ENCODE measurements at regions not wholly inside any gene's neighbourhood (a gene's known extent, or its start where the extent isn't known, plus 50 kb on each side); places are given as distances from the start of the nearest gene placed in this dataset.

- no peak for TF ChIP-seq POLR2AphosphoS5 (IDR thresholded peaks at IDR 0.05; ENCODE audit: low read depth, low read length)
- TF ChIP-seq REST (IDR thresholded peaks at IDR 0.05; ENCODE audit: insufficient read depth in 1 of 2, low read depth in 2 of 2, low read length in 2 of 2): no peak
- TF ChIP-seq FOXP2 (optimal IDR thresholded peaks at IDR 0.05; ENCODE audit: borderline replicate concordance, extremely low read depth, extremely low read length, insufficient read depth): no peak
Observed at GRCh38 chr6:170034294-170034693, 256.6 kb downstream of the DLL1 start.

- TF ChIP-seq FOXP2 (optimal IDR thresholded peaks at IDR 0.05; ENCODE audit: borderline replicate concordance, extremely low read depth, extremely low read length, insufficient read depth) (no peak), TAF1 (IDR thresholded peaks at IDR 0.05; ENCODE audit: borderline replicate concordance, insufficient read depth, low read length) (no peak), POLR2AphosphoS5 (IDR thresholded peaks at IDR 0.05; ENCODE audit: low read depth, low read length) (no peak), SIN3A (IDR thresholded peaks at IDR 0.05; ENCODE audit: borderline replicate concordance, insufficient read depth, low read length) (no peak), REST (IDR thresholded peaks at IDR 0.05; ENCODE audit: insufficient read depth in 1 of 2, low read depth in 2 of 2, low read length in 2 of 2) (no peak)
Observed at GRCh38 chr6:170033666-170034065, 257.2 kb downstream of the DLL1 start.

- TF ChIP-seq POLR2AphosphoS5 (IDR thresholded peaks at IDR 0.05; ENCODE audit: low read depth, low read length): no peak
- no peak for TF ChIP-seq FOXP2 (optimal IDR thresholded peaks at IDR 0.05; ENCODE audit: borderline replicate concordance, extremely low read depth, extremely low read length, insufficient read depth)
- no peak for TF ChIP-seq REST (IDR thresholded peaks at IDR 0.05; ENCODE audit: insufficient read depth in 1 of 2, low read depth in 2 of 2, low read length in 2 of 2)
- TF ChIP-seq SIN3A (IDR thresholded peaks at IDR 0.05; ENCODE audit: borderline replicate concordance, insufficient read depth, low read length): no peak
- TF ChIP-seq TAF1 (IDR thresholded peaks at IDR 0.05; ENCODE audit: borderline replicate concordance, insufficient read depth, low read length): no peak
Observed at GRCh38 chr6:170032706-170033309, 258.1 kb downstream of the DLL1 start.

- no peak for TF ChIP-seq REST (IDR thresholded peaks at IDR 0.05; ENCODE audit: insufficient read depth in 1 of 2, low read depth in 2 of 2, low read length in 2 of 2)
- no peak for TF ChIP-seq FOXP2 (optimal IDR thresholded peaks at IDR 0.05; ENCODE audit: borderline replicate concordance, extremely low read depth, extremely low read length, insufficient read depth)
- TF ChIP-seq TAF1 (IDR thresholded peaks at IDR 0.05; ENCODE audit: borderline replicate concordance, insufficient read depth, low read length): no peak
- TF ChIP-seq POLR2AphosphoS5 (IDR thresholded peaks at IDR 0.05; ENCODE audit: low read depth, low read length): no peak
- TF ChIP-seq SIN3A (IDR thresholded peaks at IDR 0.05; ENCODE audit: borderline replicate concordance, insufficient read depth, low read length): no peak
Observed at GRCh38 chr6:170032197-170032596, 258.7 kb downstream of the DLL1 start.

- no peak for TF ChIP-seq FOXP2 (optimal IDR thresholded peaks at IDR 0.05; ENCODE audit: borderline replicate concordance, extremely low read depth, extremely low read length, insufficient read depth)
- TF ChIP-seq REST (IDR thresholded peaks at IDR 0.05; ENCODE audit: insufficient read depth in 1 of 2, low read depth in 2 of 2, low read length in 2 of 2): no peak
- TF ChIP-seq SIN3A (IDR thresholded peaks at IDR 0.05; ENCODE audit: borderline replicate concordance, insufficient read depth, low read length): no peak
- no peak for TF ChIP-seq POLR2AphosphoS5 (IDR thresholded peaks at IDR 0.05; ENCODE audit: low read depth, low read length)
- no peak for TF ChIP-seq TAF1 (IDR thresholded peaks at IDR 0.05; ENCODE audit: borderline replicate concordance, insufficient read depth, low read length)
Observed at GRCh38 chr6:170031684-170032121, 259.2 kb downstream of the DLL1 start.
